MCF 10A (cell line): ENCODE measurements at regions not wholly inside any gene's neighbourhood (a gene's known extent, or its start where the extent isn't known, plus 50 kb on each side); places are given as distances from the start of the nearest gene placed in this dataset.

Experiments
- BruUV-seq: library from RNA; stranded (reverse); fragments of 400-500 nt; replicated peaks from 2 replicates; lab custom pipeline; 2021; lab: Mats Ljungman, UMichigan
- CTCF ChIA-PET: fragments of 300-600 bp; sonication (Branson Sonifier 250); formaldehyde crosslinking; extraction: SDS; loops from one replicate; lab custom pipeline; 2021; ENCODE audit warnings: antibody characterized with exemption, inconsistent platforms; lab: Yijun Ruan, JAX
- POLR2A ChIA-PET: fragments of 300-600, 350-650 bp; sonication (Branson Sonifier 250); formaldehyde crosslinking; extraction: SDS; loops from one replicate; lab custom pipeline; 2020; ENCODE audit warnings: antibody characterized with exemption, inconsistent platforms; lab: Yijun Ruan, JAX
- DNase-seq: peaks from one replicate; pipeline ENCODE4 v3.0.0-alpha.2; 2018; ENCODE audit not compliant: unreplicated experiment
- H3K27ac Mint-ChIP-seq: one replicate; pipeline ENCODE4 v1.8.0; 2022; ENCODE audit warnings: mild to moderate bottlenecking, low read depth, mixed read lengths; ENCODE audit not compliant: unreplicated experiment
- H3K27me3 Mint-ChIP-seq: one replicate; pipeline ENCODE4 v1.8.0; 2022; ENCODE audit warnings: mixed read lengths; ENCODE audit not compliant: insufficient read depth, unreplicated experiment
- H3K36me3 Mint-ChIP-seq: one replicate; pipeline ENCODE4 v1.8.0; 2022; ENCODE audit warnings: mild to moderate bottlenecking, moderate library complexity, mixed read lengths; ENCODE audit not compliant: insufficient read depth, unreplicated experiment
- H3K4me1 Mint-ChIP-seq: one replicate; pipeline ENCODE4 v1.8.0; 2022; ENCODE audit warnings: mixed read lengths; ENCODE audit not compliant: insufficient read depth, unreplicated experiment
- H3K4me3 Mint-ChIP-seq: one replicate; pipeline ENCODE4 v1.8.0; 2022; ENCODE audit warnings: mild to moderate bottlenecking, moderate library complexity, mixed read lengths; ENCODE audit not compliant: unreplicated experiment
- H3K9me3 Mint-ChIP-seq: one replicate; pipeline ENCODE4 v1.8.0; 2022; ENCODE audit warnings: mixed read lengths; ENCODE audit not compliant: unreplicated experiment
- CTCF ChIP-seq: fragments of 200-600 bp; IDR thresholded peaks from one replicate; pipeline ENCODE4 v1.8.0; 2022; ENCODE audit warnings: antibody characterized with exemption, mild to moderate bottlenecking; ENCODE audit not compliant: unreplicated experiment
- intact Hi-C: fragments of 100-400 bp; cut with micrococcal nuclease; formaldehyde crosslinking; loops from 2 replicates; pipeline ENCODE4 v1.14.1; 2022

- Mint-ChIP-seq H3K4me1 (no peaks in the 10 kb centered on the region), H3K27ac (no peak overlapping the region), H3K27me3 (no peaks in the 10 kb centered on the region), H3K4me3 (no peak overlapping the region), H3K36me3 (no peaks in the 10 kb centered on the region), H3K9me3 (no peaks in the 10 kb centered on the region)
- BruUV-seq, result no TSS peak
- TF ChIP-seq CTCF, result no peak
- DNase-seq, result no peak
- ChIA-PET CTCF (no interaction called here), POLR2A (no interaction called here)
- intact Hi-C loops, result no loop called here
These were observed 512.6 kb upstream of the SLC35B3 start for GRCh38 chr6:8947900-8948299.

DNA sequence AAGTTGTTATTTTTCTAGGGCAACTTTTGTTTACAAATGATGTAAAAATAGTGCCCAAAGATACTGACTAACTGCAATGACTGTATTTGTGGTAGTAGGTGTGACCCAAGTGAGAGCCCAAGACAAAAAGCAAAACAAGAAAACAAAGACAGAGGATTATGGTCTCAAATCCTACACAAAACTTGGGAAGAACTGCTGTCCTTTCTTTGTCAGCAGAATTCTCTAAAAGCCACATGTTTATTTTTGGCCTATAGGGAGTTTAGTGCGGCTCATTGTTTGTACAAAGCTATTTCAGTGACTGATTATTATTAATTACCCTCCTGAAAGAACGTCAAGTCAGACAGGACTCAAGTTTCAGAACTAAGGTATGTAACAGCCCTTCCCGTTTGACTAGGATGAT lies 509.2 kb upstream of the SLC35B3 start:
- Mint-ChIP-seq H3K27me3 (no peaks in the 10 kb centered on the region), H3K9me3 (no peaks in the 10 kb centered on the region), H3K36me3 (no peaks in the 10 kb centered on the region), H3K4me1 (no peaks in the 10 kb centered on the region), H3K4me3 (no peak overlapping the region), H3K27ac (no peak overlapping the region)
- intact Hi-C loops, result no loop called here
- BruUV-seq, result no TSS peak
- CTCF ChIA-PET, result no interaction called here
- no peak for TF ChIP-seq CTCF
- DNase-seq, result no peak
- POLR2A ChIA-PET, result no interaction called here

DNA sequence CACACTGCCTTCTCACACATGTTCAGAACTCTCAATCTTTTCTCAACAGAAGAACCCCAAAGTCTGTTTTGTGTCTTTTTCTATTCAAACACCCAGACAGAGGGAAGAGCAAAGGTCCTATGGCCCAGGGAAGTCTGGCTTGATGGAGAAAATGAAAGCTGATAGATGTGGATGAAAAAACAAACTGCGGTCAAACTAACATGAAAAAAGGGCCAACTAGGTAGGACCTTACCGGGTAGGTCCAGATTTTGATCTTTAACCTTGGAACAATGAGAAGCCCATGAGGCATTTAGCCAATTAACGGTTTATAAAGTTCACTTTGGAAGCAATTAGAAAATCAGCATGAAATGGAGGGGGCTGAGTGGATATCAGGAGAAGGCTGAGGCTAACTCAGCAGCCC lies 507.7 kb upstream of the SLC35B3 start:
- Mint-ChIP-seq H3K4me1 (no peaks in the 10 kb centered on the region), H3K36me3 (no peaks in the 10 kb centered on the region), H3K4me3 (no peak overlapping the region), H3K27me3 (no peaks in the 10 kb centered on the region), H3K27ac (no peak overlapping the region), H3K9me3 (no peaks in the 10 kb centered on the region)
- DNase-seq, result no peak
- ChIA-PET CTCF (no interaction called here), POLR2A (no interaction called here)
- no peak for TF ChIP-seq CTCF
- BruUV-seq, result no TSS peak
- intact Hi-C loops, result no loop called here

DNA sequence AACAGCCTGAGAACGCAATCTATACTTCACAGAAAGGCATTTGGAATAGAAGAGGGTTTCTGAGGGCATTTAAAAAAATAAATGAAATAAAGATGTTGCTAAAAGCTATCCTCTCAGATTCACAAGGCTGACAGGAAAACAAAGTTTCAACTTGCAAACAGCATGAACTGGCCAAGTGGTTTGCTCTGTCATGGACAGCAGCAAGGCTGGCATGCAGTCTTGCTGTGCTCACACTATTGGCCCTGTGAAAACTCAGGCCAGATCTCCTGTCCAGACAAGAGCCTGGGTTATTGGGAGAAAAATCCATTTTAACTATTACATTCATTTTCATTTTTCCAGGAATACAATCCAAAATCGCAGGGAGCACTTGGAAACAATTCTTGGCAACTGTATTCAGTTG lies 506.2 kb upstream of the SLC35B3 start:
- H3K27me3 Mint-ChIP-seq, result no peaks in the 10 kb centered on the region
- BruUV-seq, result no TSS peak
- no peak overlapping the region for H3K27ac Mint-ChIP-seq
- no peak for DNase-seq
- no peaks in the 10 kb centered on the region for H3K9me3 Mint-ChIP-seq
- no peak overlapping the region for H3K4me3 Mint-ChIP-seq
- CTCF ChIA-PET, result no interaction called here
- no peaks in the 10 kb centered on the region for H3K4me1 Mint-ChIP-seq
- no peak for TF ChIP-seq CTCF
- intact Hi-C loops, result no loop called here
- H3K36me3 Mint-ChIP-seq, result no peaks in the 10 kb centered on the region
- POLR2A ChIA-PET, result no interaction called here
